Karpas-422 (cell line): ENCODE measurements at regions not wholly inside any gene's neighbourhood (a gene's known extent, or its start where the extent isn't known, plus 50 kb on each side); places are given as distances from the start of the nearest gene placed in this dataset.

ENCODE experiments used
- DNase-seq: peaks from one replicate; pipeline ENCODE4 v3.0.0-alpha.2; 2015
- H2AFZ ChIP-seq: fragments of 200-600 bp; sonication (generic); 2 replicates; pipeline ENCODE4 v1.6.1; 2014; ENCODE audit warnings: antibody characterized with exemption, low read length, mixed read lengths
- H3K27ac ChIP-seq: fragments of 200-600 bp; sonication (generic); 2 replicates; pipeline ENCODE4 v1.5.1; 2014; ENCODE audit warnings: mild to moderate bottlenecking, low read length, moderate library complexity
- H3K27me3 ChIP-seq: fragments of 200-600 bp; sonication (generic); 2 replicates; pipeline ENCODE4 v1.6.1; 2014; ENCODE audit warnings: low read length, mixed read lengths
- H3K36me3 ChIP-seq: fragments of 200-600 bp; sonication (generic); 2 replicates; pipeline ENCODE4 v1.6.1; 2014; ENCODE audit warnings: low read length, mixed read lengths; ENCODE audit not compliant: insufficient read depth
- H3K4me1 ChIP-seq: fragments of 200-600 bp; sonication (generic); 2 replicates; pipeline ENCODE4 v1.6.1; 2014; ENCODE audit warnings: mild to moderate bottlenecking, low read length, mixed read lengths
- H3K4me2 ChIP-seq: fragments of 200-600 bp; sonication (generic); 2 replicates; pipeline ENCODE4 v1.6.1; 2014; ENCODE audit warnings: low read length, low read depth, mild to moderate bottlenecking; ENCODE audit not compliant: poor library complexity, severe bottlenecking
- H3K4me3 ChIP-seq: fragments of 200-600 bp; sonication (generic); 2 replicates; pipeline ENCODE4 v1.5.1; 2014; ENCODE audit warnings: mild to moderate bottlenecking, antibody characterized with exemption, low read length, mixed read lengths
- H3K79me2 ChIP-seq: fragments of 200-600 bp; sonication (generic); 2 replicates; pipeline ENCODE4 v1.6.1; 2014; ENCODE audit warnings: mild to moderate bottlenecking, low read length, mixed read lengths
- H3K9ac ChIP-seq: fragments of 200-600 bp; sonication (generic); 2 replicates; pipeline ENCODE4 v1.6.0; 2014; ENCODE audit warnings: low read length
- H3K9me2 ChIP-seq: fragments of 200-600 bp; sonication (generic), shearing (Covaris generic); replicated peaks from 2 replicates; pipeline ENCODE4 v1.6.0; 2014; ENCODE audit warnings: mild to moderate bottlenecking, low read length, moderate library complexity; ENCODE audit not compliant: insufficient read depth
- H3K9me3 ChIP-seq: fragments of 300-700, 200-600 bp; sonication (generic); 2 replicates; pipeline ENCODE4 v1.6.1; 2014; ENCODE audit warnings: low read length, mixed read lengths
- H4K20me1 ChIP-seq: fragments of 200-600 bp; sonication (generic); 2 replicates; pipeline ENCODE4 v1.6.1; 2014; ENCODE audit warnings: mild to moderate bottlenecking, antibody characterized with exemption, low read length, low read depth; ENCODE audit not compliant: insufficient read depth

DNA sequence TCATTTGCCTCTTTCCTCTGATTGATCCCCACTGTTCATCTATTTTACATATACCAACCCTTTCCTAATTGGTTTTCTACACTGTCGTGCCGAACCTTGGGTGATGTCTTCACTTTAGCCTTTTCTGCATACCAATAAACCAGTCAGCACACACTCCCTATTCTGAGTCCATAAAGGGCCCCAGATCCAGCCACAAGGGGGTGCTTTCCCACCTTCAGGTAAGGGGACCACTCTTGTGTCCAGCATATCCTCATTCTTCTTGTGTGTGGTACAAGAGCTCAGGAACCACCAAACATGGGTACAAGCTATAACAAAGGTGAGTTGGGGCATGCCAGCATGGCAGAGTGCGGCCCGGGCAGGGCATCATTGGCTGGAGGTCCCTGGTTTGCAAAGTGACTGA lies 859.8 kb downstream of the FSCB start:
- no peaks in the 10 kb centered on the region for H4K20me1 ChIP-seq
- H3K9me2 ChIP-seq = no peaks in the 10 kb centered on the region
- no peaks in the 10 kb centered on the region; the same call in 1 of the 2 replicates for H3K4me1 ChIP-seq
- no peak overlapping the region for H3K27ac ChIP-seq
- no peak overlapping the region for H3K4me2 ChIP-seq
- no peaks in the 10 kb centered on the region for H3K79me2 ChIP-seq
- H3K9me3 ChIP-seq = no peaks in the 10 kb centered on the region
- H3K27me3 ChIP-seq = no peaks in the 10 kb centered on the region
- H2AFZ ChIP-seq = no peak overlapping the region
- H3K36me3 ChIP-seq = no peaks in the 10 kb centered on the region
- peak; percentile 73 for DNase-seq
- no peak overlapping the region for H3K4me3 ChIP-seq
- H3K9ac ChIP-seq = no peak overlapping the region

DNA sequence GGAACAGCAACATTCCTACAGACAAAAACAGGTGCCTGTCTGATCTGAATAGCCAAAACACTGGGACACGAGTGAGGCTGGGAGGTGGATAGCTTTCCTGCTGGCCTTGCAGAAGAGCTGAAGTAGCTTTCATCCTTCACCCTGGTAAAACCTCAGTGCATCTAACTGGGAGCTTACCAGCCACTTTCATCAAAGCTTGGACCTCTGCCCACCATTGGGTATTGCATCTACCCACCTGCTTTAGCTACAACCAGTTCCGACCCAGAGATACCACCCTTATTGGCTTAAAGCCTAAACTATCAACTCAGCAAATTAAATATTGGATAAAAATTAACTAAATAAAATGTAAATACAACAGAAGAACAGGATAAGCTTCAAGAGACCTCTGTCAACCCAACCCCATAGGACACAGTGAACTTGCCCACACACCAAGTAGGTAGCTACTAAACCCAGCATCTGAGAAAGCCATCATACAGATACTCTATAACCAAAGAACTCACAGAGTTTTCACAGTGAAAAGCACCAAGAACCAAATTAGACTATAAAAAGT lies 866.3 kb downstream of the FSCB start:
- H3K4me1 ChIP-seq = no peaks in the 10 kb centered on the region; the same call in 1 of the 2 replicates

DNA sequence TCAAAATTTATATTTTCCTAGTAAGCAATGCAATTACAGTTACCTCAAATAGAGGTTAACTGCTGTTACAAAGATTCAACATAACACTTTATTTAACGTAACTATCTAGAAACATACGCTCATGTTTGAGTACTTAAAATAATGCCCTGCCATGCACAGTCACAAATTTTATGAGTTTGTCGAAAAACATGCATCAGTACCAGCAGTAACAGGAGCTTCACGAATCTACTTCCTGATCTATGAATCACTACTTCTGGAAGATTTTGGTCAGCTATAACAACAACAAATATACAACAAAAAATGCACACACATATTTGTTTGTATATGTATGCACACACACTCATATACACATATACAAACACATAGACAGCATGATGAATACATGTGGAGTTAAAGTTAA lies 881.8 kb downstream of the FSCB start:
- H3K79me2 ChIP-seq = no peaks in the 10 kb centered on the region
- H3K4me1 ChIP-seq = no peaks in the 10 kb centered on the region
- H3K27me3 ChIP-seq = no peaks in the 10 kb centered on the region
- no peak overlapping the region for H3K9ac ChIP-seq
- H3K36me3 ChIP-seq = no peaks in the 10 kb centered on the region
- no peak overlapping the region for H3K27ac ChIP-seq
- H3K4me3 ChIP-seq = no peak overlapping the region
- peak overlapping the region; percentile 46 for H2AFZ ChIP-seq
- no peaks in the 10 kb centered on the region for H3K9me2 ChIP-seq
- H3K9me3 ChIP-seq = peaks cover 7% of the 10 kb centered on the region; the same call in 1 of the 2 replicates
- no peak for DNase-seq
- no peaks in the 10 kb centered on the region for H4K20me1 ChIP-seq
- H3K4me2 ChIP-seq = no peak overlapping the region

More for the DNA sequence above, 866.3 kb downstream of the FSCB start:
- no peak overlapping the region for H2AFZ ChIP-seq
- no peak overlapping the region for H3K27ac ChIP-seq
- DNase-seq = no peak
- H3K9ac ChIP-seq = no peak overlapping the region
- no peak overlapping the region for H3K4me3 ChIP-seq
- no peaks in the 10 kb centered on the region for H3K9me3 ChIP-seq
- no peaks in the 10 kb centered on the region for H3K9me2 ChIP-seq
- H3K4me2 ChIP-seq = no peak overlapping the region
- H3K36me3 ChIP-seq = no peaks in the 10 kb centered on the region
- H3K27me3 ChIP-seq = no peaks in the 10 kb centered on the region
- H3K79me2 ChIP-seq = no peaks in the 10 kb centered on the region
- no peaks in the 10 kb centered on the region for H4K20me1 ChIP-seq

DNA sequence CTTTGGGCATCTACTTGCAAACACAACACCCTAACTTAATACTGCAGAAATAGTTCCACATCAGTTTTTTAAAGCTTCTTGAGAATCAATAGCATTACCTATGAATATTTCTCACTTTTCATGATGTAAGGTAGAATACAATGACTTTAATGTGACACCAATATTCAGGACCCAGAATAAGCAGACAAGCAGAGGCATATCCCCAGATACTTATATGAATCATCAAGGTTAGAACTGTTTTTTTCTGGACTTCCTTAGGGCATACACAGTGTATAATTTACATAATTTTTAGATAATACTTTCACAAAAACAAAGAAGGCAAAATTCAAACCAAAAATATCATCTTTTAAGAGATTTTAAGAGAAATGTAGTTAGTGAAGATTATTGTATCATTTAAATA lies 885.8 kb downstream of the FSCB start:
- no peaks in the 10 kb centered on the region for H4K20me1 ChIP-seq
- H3K4me1 ChIP-seq = no peaks in the 10 kb centered on the region
- H3K79me2 ChIP-seq = no peaks in the 10 kb centered on the region
- H2AFZ ChIP-seq = peak overlapping the region; percentile 45
- no peak overlapping the region for H3K4me3 ChIP-seq
- H3K4me2 ChIP-seq = no peak overlapping the region
- DNase-seq = no peak
- no peaks in the 10 kb centered on the region for H3K27me3 ChIP-seq
- H3K36me3 ChIP-seq = no peaks in the 10 kb centered on the region
- H3K9me3 ChIP-seq = no peaks in the 10 kb centered on the region; the same call in 1 of the 2 replicates
- H3K9me2 ChIP-seq = no peaks in the 10 kb centered on the region
- H3K27ac ChIP-seq = no peak overlapping the region
- H3K9ac ChIP-seq = no peak overlapping the region

DNA sequence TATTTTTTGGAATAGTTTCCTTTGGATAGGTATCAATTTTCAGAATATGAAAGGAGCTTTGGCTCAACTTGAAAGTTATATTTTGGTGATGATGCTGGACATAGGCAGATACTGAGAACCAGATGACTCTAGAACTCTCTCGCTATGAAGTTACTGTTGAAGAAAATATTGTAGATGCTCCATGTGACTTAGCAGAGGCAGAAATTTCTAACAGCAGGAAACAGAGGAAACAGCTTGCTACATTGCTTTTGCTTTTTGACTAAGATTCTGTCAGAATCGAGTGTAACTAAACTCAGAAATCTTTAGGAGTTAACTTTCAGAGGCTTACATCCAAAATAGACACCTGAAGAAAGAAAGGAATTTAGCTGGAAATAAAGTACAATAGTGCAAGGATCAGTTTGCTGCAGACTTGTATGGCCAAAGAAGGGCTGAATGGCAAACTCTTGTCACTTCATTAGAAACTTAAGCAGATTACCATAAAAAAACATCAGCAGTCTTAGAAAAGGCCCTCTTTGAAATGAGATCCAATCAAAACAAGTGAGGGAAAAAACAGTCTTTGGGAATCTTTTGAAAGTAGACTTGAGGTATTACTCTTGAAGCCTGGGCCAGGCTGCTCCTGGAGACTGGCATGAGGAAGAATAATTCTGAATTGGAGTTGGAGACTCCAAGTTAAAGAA lies 911.8 kb downstream of the FSCB start:
- Histone ChIP-seq H3K9me2 (no peaks in the 10 kb centered on the region), H3K9me3 (no peaks in the 10 kb centered on the region), H3K27ac (no peak overlapping the region), H4K20me1 (no peaks in the 10 kb centered on the region), H3K27me3 (no peaks in the 10 kb centered on the region), H3K79me2 (no peaks in the 10 kb centered on the region), H3K9ac (no peak overlapping the region), H3K4me1 (no peaks in the 10 kb centered on the region; the same call in 1 of the 2 replicates), H2AFZ (peak overlapping the region; percentile 1), H3K36me3 (no peaks in the 10 kb centered on the region), H3K4me3 (no peak overlapping the region), H3K4me2 (no peak overlapping the region)
- DNase-seq = no peak

DNA sequence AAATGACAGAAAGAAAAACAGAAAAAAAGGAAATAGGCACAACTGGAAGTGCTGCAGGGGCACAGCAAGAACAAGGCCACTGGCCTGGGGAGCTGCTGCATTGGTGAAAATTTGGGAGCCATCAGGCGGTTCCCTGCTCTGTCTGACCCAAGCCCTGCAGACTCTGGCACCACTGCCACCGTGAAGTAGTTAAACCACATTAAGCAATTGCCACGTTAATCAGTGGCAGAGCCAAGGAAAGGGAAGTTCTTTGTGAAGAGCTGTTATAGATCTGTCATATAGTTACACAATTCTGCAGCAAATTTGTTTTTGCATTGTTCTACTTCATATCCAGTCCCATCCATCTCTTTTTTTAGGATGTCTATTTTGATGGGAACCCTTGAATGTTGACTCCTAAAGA lies 915.3 kb downstream of the FSCB start:
- no peaks in the 10 kb centered on the region; the same call in 1 of the 2 replicates for H3K4me1 ChIP-seq
- no peak overlapping the region for H3K9ac ChIP-seq
- H2AFZ ChIP-seq = peak overlapping the region; percentile 71
- no peaks in the 10 kb centered on the region for H3K79me2 ChIP-seq
- no peaks in the 10 kb centered on the region for H4K20me1 ChIP-seq
- H3K9me2 ChIP-seq = no peaks in the 10 kb centered on the region
- H3K27me3 ChIP-seq = no peaks in the 10 kb centered on the region
- no peak overlapping the region for H3K4me2 ChIP-seq
- no peaks in the 10 kb centered on the region for H3K9me3 ChIP-seq
- no peak overlapping the region for H3K27ac ChIP-seq
- no peak overlapping the region for H3K4me3 ChIP-seq
- H3K36me3 ChIP-seq = no peaks in the 10 kb centered on the region
- DNase-seq = no peak

DNA sequence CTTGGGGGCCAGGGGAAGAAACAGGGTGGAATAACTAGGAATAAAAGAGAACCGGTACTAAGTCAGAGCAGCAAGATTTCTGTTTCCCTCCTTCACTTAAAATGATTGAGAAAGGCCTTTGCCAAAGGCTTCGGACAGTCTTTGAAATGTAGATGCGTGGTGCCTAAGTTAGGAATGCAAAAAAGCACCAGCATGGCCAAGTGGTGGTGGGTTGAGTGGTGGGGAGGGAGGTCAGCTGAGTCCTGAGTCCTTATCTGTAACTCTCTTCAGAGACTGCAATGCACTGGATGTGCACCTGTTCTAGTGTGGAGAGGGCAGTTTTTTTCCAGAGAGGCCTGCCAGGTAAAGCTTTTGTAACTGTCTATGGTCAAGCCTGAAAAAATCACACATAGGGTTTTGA lies 919.9 kb downstream of the FSCB start:
- no peak overlapping the region for H3K27ac ChIP-seq
- no peak overlapping the region for H3K4me3 ChIP-seq
- H3K27me3 ChIP-seq = no peaks in the 10 kb centered on the region

DNA sequence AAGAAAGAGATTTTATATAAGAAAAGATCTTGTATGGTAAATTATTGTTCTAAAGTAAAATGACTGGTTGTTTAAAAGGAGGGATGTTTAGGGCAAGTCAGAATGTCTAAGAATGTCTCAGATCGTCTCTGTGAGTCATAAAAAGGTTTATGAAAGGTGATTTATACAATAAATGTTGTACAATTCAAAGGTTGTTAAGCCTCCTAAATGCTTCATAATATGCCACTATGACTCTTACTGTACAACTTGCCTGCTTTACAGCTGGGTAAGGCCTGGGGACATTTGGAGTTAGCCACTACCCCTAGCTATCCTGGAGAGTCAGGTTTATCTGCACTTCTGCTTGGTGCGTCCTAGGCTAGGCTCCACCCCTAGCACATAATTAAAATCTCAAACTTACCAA lies 927.4 kb downstream of the FSCB start:
- Histone ChIP-seq H3K9me2 (no peaks in the 10 kb centered on the region), H3K4me3 (no peak overlapping the region), H3K9ac (no peak overlapping the region), H3K9me3 (peaks cover 5% of the 10 kb centered on the region; the same call in 1 of the 2 replicates), H3K36me3 (no peaks in the 10 kb centered on the region), H3K4me2 (no peak overlapping the region), H3K79me2 (no peaks in the 10 kb centered on the region), H3K4me1 (no peaks in the 10 kb centered on the region), H3K27ac (no peak overlapping the region), H4K20me1 (no peaks in the 10 kb centered on the region), H2AFZ (no peak overlapping the region), H3K27me3 (no peaks in the 10 kb centered on the region)
- no peak for DNase-seq

More for the DNA sequence above, 919.9 kb downstream of the FSCB start:
- Histone ChIP-seq H3K79me2 (no peaks in the 10 kb centered on the region), H2AFZ (peak overlapping the region; percentile 45), H3K9me2 (no peaks in the 10 kb centered on the region), H3K36me3 (no peaks in the 10 kb centered on the region), H3K4me1 (no peaks in the 10 kb centered on the region; the same call in 1 of the 2 replicates), H3K9ac (no peak overlapping the region), H4K20me1 (no peaks in the 10 kb centered on the region), H3K9me3 (no peaks in the 10 kb centered on the region), H3K4me2 (no peak overlapping the region)
- DNase-seq = no peak
